ENCODE measurements at regions not wholly inside any gene's neighbourhood (a gene's known extent, or its start where the extent isn't known, plus 50 kb on each side); places are given as distances from the start of the nearest gene placed in this dataset.
"Not testable (repeated sequence)": the region's sequence is repeated elsewhere in the genome, so short reads cannot be mapped to it uniquely, and the experiment has no call there.

- Histone ChIP-seq H3K4me1 (no peaks in the 10 kb centered on the region), H3K36me3 (no peaks in the 10 kb centered on the region), H3K27ac (no peak overlapping the region), H3K4me3 (no peak overlapping the region), H3K27me3 (no peaks in the 10 kb centered on the region), H3K9me3 (no peaks in the 10 kb centered on the region)
- TF ChIP-seq CTCF (IDR thresholded peaks at IDR 0.05): no peak
- no peak for DNase-seq
- intact Hi-C loops (cut with DNase I; ENCODE audit: low total_unique reads): no loop called here
Measured at GRCh38 chr4:188976644-188977115, 837.4 kb downstream of the TRIML1 start.

GRCh38 chr4:188977232-188977631, 838.0 kb downstream of the TRIML1 start:
- intact Hi-C loops (cut with DNase I; ENCODE audit: low total_unique reads); H3K9me3 ChIP-seq; H3K27ac ChIP-seq; H3K36me3 ChIP-seq; DNase-seq; H3K4me1 ChIP-seq; H3K4me3 ChIP-seq; H3K27me3 ChIP-seq: not testable (repeated sequence)

- no peak for TF ChIP-seq CTCF (IDR thresholded peaks at IDR 0.05)
- intact Hi-C loops (cut with DNase I; ENCODE audit: low total_unique reads): no loop called here
- DNase-seq: no peak
- no peak overlapping the region for H3K4me3 ChIP-seq
- H3K4me1 ChIP-seq: no peaks in the 10 kb centered on the region
- H3K27me3 ChIP-seq: no peaks in the 10 kb centered on the region
- H3K27ac ChIP-seq: no peak overlapping the region
- H3K36me3 ChIP-seq: no peaks in the 10 kb centered on the region
- no peaks in the 10 kb centered on the region for H3K9me3 ChIP-seq
Measured at GRCh38 chr4:188984518-188984917, 845.3 kb downstream of the TRIML1 start.

GRCh38 chr4:188986271-188986689, 847.0 kb downstream of the TRIML1 start:
- H3K27me3 ChIP-seq: no peaks in the 10 kb centered on the region
- no peaks in the 10 kb centered on the region for H3K9me3 ChIP-seq
- no peak for TF ChIP-seq CTCF (IDR thresholded peaks at IDR 0.05)
- H3K27ac ChIP-seq: no peak overlapping the region
- intact Hi-C loops (cut with DNase I; ENCODE audit: low total_unique reads): no loop called here
- H3K4me1 ChIP-seq: no peaks in the 10 kb centered on the region
- no peaks in the 10 kb centered on the region for H3K36me3 ChIP-seq
- no peak for DNase-seq
- no peak overlapping the region for H3K4me3 ChIP-seq

- intact Hi-C loops (cut with DNase I; ENCODE audit: low total_unique reads): no loop called here
- H3K4me1 ChIP-seq: no peaks in the 10 kb centered on the region
- no peaks in the 10 kb centered on the region for H3K36me3 ChIP-seq
- H3K27me3 ChIP-seq: no peaks in the 10 kb centered on the region
- H3K27ac ChIP-seq: no peak overlapping the region
- no peak for TF ChIP-seq CTCF (IDR thresholded peaks at IDR 0.05)
- no peaks in the 10 kb centered on the region for H3K9me3 ChIP-seq
- no peak for DNase-seq
- no peak overlapping the region for H3K4me3 ChIP-seq
Measured at GRCh38 chr4:188987011-188987410, 847.8 kb downstream of the TRIML1 start.

- Histone ChIP-seq H3K4me1 (no peaks in the 10 kb centered on the region), H3K36me3 (no peaks in the 10 kb centered on the region), H3K27me3 (no peaks in the 10 kb centered on the region), H3K27ac (no peak overlapping the region), H3K4me3 (no peak overlapping the region), H3K9me3 (no peaks in the 10 kb centered on the region)
- DNase-seq: no peak
- intact Hi-C loops (cut with DNase I; ENCODE audit: low total_unique reads): no loop called here
- no peak for TF ChIP-seq CTCF (IDR thresholded peaks at IDR 0.05)
Measured at GRCh38 chr4:188988131-188988530, 848.9 kb downstream of the TRIML1 start.
